Stimulated activated CD8-positive, alpha-beta memory T cell treated with anti-CD3 and anti-CD28 coated beads, Interleukin-12 subunit alpha, Interleukin-12 subunit beta, amount 100 ng/mL, for 24 hours (primary cell): ENCODE measurements at regions not wholly inside any gene's neighbourhood (a gene's known extent, or its start where the extent isn't known, plus 50 kb on each side); places are given as distances from the start of the nearest gene placed in this dataset.
"Not testable (repeated sequence)": the region's sequence is repeated elsewhere in the genome, so short reads cannot be mapped to it uniquely, and the experiment has no call there.

Experiments
- DNase-seq: peaks from one replicate; pipeline ENCODE4 v3.0.0-alpha.2; 2020; ENCODE audit errors: extremely low read depth

- no peak for DNase-seq
Observed at GRCh38 chr3:109994853-109995252, 657.5 kb upstream of the DPPA4 start.

- no peak for DNase-seq
Observed at GRCh38 chr3:109995377-109995776, 658.0 kb upstream of the DPPA4 start.

- not testable (repeated sequence) for DNase-seq
Observed at GRCh38 chr3:110001905-110002304, 664.6 kb upstream of the DPPA4 start.

- no peak for DNase-seq
Observed at GRCh38 chr3:110006913-110007312, 669.6 kb upstream of the DPPA4 start.

- no peak for DNase-seq
Observed at GRCh38 chr3:110015231-110015963, 678.1 kb upstream of the DPPA4 start.

- DNase-seq: no peak
Observed at GRCh38 chr3:110016235-110016815, 679.0 kb upstream of the DPPA4 start.

GRCh38 chr3:110017304-110017703 is 680.0 kb upstream of the DPPA4 start:
- DNase-seq: no peak

- DNase-seq: no peak
Observed at GRCh38 chr3:110021659-110022058, 684.3 kb upstream of the DPPA4 start.

GRCh38 chr3:110023022-110023421 is 685.7 kb upstream of the DPPA4 start:
- DNase-seq: not testable (repeated sequence)

- DNase-seq: no peak
Observed at GRCh38 chr3:110026421-110026820, 689.1 kb upstream of the DPPA4 start.

- no peak for DNase-seq
Observed at GRCh38 chr3:110027446-110028080, 690.2 kb upstream of the DPPA4 start.

- no peak for DNase-seq
Observed at GRCh38 chr3:110031975-110032374, 694.6 kb upstream of the DPPA4 start.

- DNase-seq: no peak
Observed at GRCh38 chr3:110059431-110059830, 722.1 kb upstream of the DPPA4 start.

GRCh38 chr3:110062716-110063115 is 725.4 kb upstream of the DPPA4 start:
- no peak for DNase-seq

GRCh38 chr3:110063178-110063577 is 725.8 kb upstream of the DPPA4 start:
- no peak for DNase-seq

GRCh38 chr3:110066206-110066605 is 728.9 kb upstream of the DPPA4 start:
- no peak for DNase-seq

GRCh38 chr3:110067527-110067926 is 730.2 kb upstream of the DPPA4 start:
- DNase-seq: no peak

GRCh38 chr3:110069761-110070160 is 732.4 kb upstream of the DPPA4 start:
- no peak for DNase-seq

- DNase-seq: no peak
Observed at GRCh38 chr3:110070161-110070916, 733.0 kb upstream of the DPPA4 start.

GRCh38 chr3:110074095-110074494 is 736.7 kb upstream of the DPPA4 start:
- no peak for DNase-seq

GRCh38 chr3:110077093-110077492 is 739.7 kb upstream of the DPPA4 start:
- no peak for DNase-seq

GRCh38 chr3:110093411-110093810 is 756.1 kb upstream of the DPPA4 start:
- no peak for DNase-seq
